ENCODE measurements at regions not wholly inside any gene's neighbourhood (a gene's known extent, or its start where the extent isn't known, plus 50 kb on each side); places are given as distances from the start of the nearest gene placed in this dataset.

- Histone ChIP-seq H3K36me3 (no peaks in the 10 kb centered on the region), H3K4me3 (no peak overlapping the region), H3K9me3 (no peaks in the 10 kb centered on the region), H3K4me1 (no peaks in the 10 kb centered on the region), H3K27me3 (no peaks in the 10 kb centered on the region), H3K27ac (no peak overlapping the region)
- WGBS, 5 donors: 60 to 78% (median 69%) methylated on average over 5 of the region's 5 CpGs
- no peak for TF ChIP-seq CTCF (IDR thresholded peaks at IDR 0.05)
- TF ChIP-seq EP300 (IDR thresholded peaks at IDR 0.05): no peak
- no peak for TF ChIP-seq POLR2A (IDR thresholded peaks at IDR 0.05)
- no peak for TF ChIP-seq POLR2AphosphoS5 (IDR thresholded peaks at IDR 0.05)
- intact Hi-C loops (cut with DNase I; ENCODE audit: low total_unique reads): no loop called here
- DNase-seq: peak in 1 of 2 donors; percentile 20
Observed at GRCh38 chr3:8365541-8365940, 136.1 kb upstream of the LMCD1 start.

DNA sequence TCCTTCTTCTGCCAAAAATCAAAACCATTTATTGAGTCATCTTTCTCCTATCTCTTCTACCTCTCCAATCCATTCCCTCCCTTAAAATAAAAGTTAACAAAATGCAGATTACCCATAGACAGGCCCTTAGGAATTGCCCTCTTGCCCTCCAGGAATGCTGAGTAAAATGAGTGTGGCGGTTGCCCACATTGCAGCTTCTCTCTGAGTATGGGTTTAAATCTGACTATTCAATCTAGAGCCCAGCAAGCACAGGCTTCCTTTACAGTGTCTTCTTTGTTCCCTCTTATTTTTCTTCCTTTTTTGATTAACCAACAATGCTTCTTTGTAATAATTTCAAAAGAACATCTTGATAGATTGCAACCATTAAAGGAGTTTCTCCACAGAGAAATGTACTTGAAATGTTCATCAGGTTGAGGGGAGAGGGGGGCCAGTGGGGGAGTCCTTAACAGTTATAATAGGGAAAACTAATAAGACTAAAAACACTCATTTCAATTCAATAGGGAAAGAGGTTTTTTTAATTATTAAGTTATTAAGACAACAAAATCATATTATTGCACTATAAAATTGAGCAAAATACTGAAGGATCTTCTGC is 135.3 kb upstream of the LMCD1 start:
- DNase-seq: no peak
- Histone ChIP-seq H3K4me3 (no peak overlapping the region), H3K27ac (no peak overlapping the region), H3K9me3 (no peaks in the 10 kb centered on the region), H3K4me1 (no peaks in the 10 kb centered on the region), H3K27me3 (no peaks in the 10 kb centered on the region), H3K36me3 (no peaks in the 10 kb centered on the region)
- intact Hi-C loops (cut with DNase I; ENCODE audit: low total_unique reads): no loop called here
- TF ChIP-seq POLR2A (IDR thresholded peaks at IDR 0.05) (no peak), CTCF (IDR thresholded peaks at IDR 0.05) (no peak), POLR2AphosphoS5 (IDR thresholded peaks at IDR 0.05) (no peak), EP300 (IDR thresholded peaks at IDR 0.05) (no peak)
- 76 to 100% (median 90%) methylated on average over 1 of the region's 1 CpG for WGBS, 5 donors

GRCh38 chr3:8368598-8368997 is 133.0 kb upstream of the LMCD1 start:
- Histone ChIP-seq H3K27ac (no peak overlapping the region), H3K36me3 (no peaks in the 10 kb centered on the region), H3K4me3 (no peak overlapping the region), H3K9me3 (no peaks in the 10 kb centered on the region), H3K27me3 (no peaks in the 10 kb centered on the region), H3K4me1 (peaks cover 0 to 11% (median 9%) of the 10 kb centered on the region in 4 donors)
- DNase-seq: no peak
- TF ChIP-seq POLR2A (IDR thresholded peaks at IDR 0.05): no peak
- no peak for TF ChIP-seq CTCF (IDR thresholded peaks at IDR 0.05)
- TF ChIP-seq EP300 (IDR thresholded peaks at IDR 0.05): no peak
- no peak for TF ChIP-seq POLR2AphosphoS5 (IDR thresholded peaks at IDR 0.05)
- intact Hi-C loops (cut with DNase I; ENCODE audit: low total_unique reads): no loop called here
- 89 to 93% (median 91%) methylated on average over 5 of the region's 5 CpGs for WGBS, 5 donors

- TF ChIP-seq CTCF (IDR thresholded peaks at IDR 0.05) (no peak), EP300 (IDR thresholded peaks at IDR 0.05) (no peak), POLR2AphosphoS5 (IDR thresholded peaks at IDR 0.05) (no peak), POLR2A (IDR thresholded peaks at IDR 0.05) (no peak)
- whole genome bisulfite sequencing, 5 donors: 94 to 97% (median 95%) methylated on average over 1 of the region's 1 CpG
- Histone ChIP-seq H3K4me3 (no peak overlapping the region), H3K9me3 (no peaks in the 10 kb centered on the region), H3K27ac (no peak overlapping the region), H3K36me3 (no peaks in the 10 kb centered on the region), H3K4me1 (peaks cover 0 to 11% (median 9%) of the 10 kb centered on the region in 4 donors), H3K27me3 (no peaks in the 10 kb centered on the region)
- intact Hi-C loops (cut with DNase I; ENCODE audit: low total_unique reads): no loop called here
- no peak for DNase-seq
Observed at GRCh38 chr3:8369638-8370037, 132.0 kb upstream of the LMCD1 start.

Measured in stomach (tissue), 8 donors.